Fibroblast of lung (primary cell): ENCODE measurements at regions not wholly inside any gene's neighbourhood (a gene's known extent, or its start where the extent isn't known, plus 50 kb on each side); places are given as distances from the start of the nearest gene placed in this dataset.

ENCODE experiments used
- DNase-seq, 2 donors: peaks; one replicate each; pipeline versions ENCODE4 v3.0.0 to v3.0.0-alpha.2; 2010; ENCODE audit warnings: low read depth in 2 of 2
- H2AFZ ChIP-seq: 2 replicates; pipeline ENCODE4 v1.5.1; 2012; ENCODE audit warnings: low read length, control low read depth, inconsistent platforms
- H3K27ac ChIP-seq: 2 replicates; pipeline ENCODE4 v1.5.1; 2011; ENCODE audit warnings: low read length, control low read depth; ENCODE audit not compliant: insufficient read depth
- H3K27me3 ChIP-seq: 2 replicates; pipeline ENCODE4 v1.5.1; 2011; ENCODE audit warnings: mild to moderate bottlenecking, low read length; ENCODE audit not compliant: control insufficient read depth, insufficient read depth
- H3K36me3 ChIP-seq: 2 replicates; pipeline ENCODE4 v1.5.1; 2011; ENCODE audit warnings: low read length; ENCODE audit not compliant: control insufficient read depth, insufficient read depth
- H3K4me1 ChIP-seq: 2 replicates; pipeline ENCODE4 v1.5.1; 2011; ENCODE audit warnings: low read length; ENCODE audit not compliant: control insufficient read depth, insufficient read depth; ENCODE audit errors: extremely low read depth
- H3K4me2 ChIP-seq: 2 replicates; pipeline ENCODE4 v1.5.1; 2011; ENCODE audit warnings: low read length, control low read depth; ENCODE audit not compliant: insufficient read depth; ENCODE audit errors: extremely low read depth
- H3K4me3 ChIP-seq, 4 experiments: fragments of 200-600 bp in 1 of 4; sonication (generic) in 1 of 4; replicated peaks in 1 of 4; 2 replicates each; pipeline ENCODE4 v1.5.1; 2011 to 2016; ENCODE audit warnings: low read length in 4 of 4, low read depth in 3 of 4, mild to moderate bottlenecking in 3 of 4, control low read depth in 2 of 4, inconsistent platforms in 1 of 4, mixed read lengths in 1 of 4; ENCODE audit not compliant: insufficient read depth in 1 of 4; ENCODE audit errors: control extremely low read depth in 1 of 4
- H3K79me2 ChIP-seq: 2 replicates; pipeline ENCODE4 v1.5.1; 2012; ENCODE audit warnings: mild to moderate bottlenecking, low read length, inconsistent platforms; ENCODE audit not compliant: control insufficient read depth, insufficient read depth
- H3K9ac ChIP-seq: 2 replicates; pipeline ENCODE4 v1.5.1; 2011; ENCODE audit warnings: mild to moderate bottlenecking, low read length, control low read depth; ENCODE audit not compliant: insufficient read depth
- H3K9me3 ChIP-seq: 2 replicates; pipeline ENCODE4 v1.5.1; 2012; ENCODE audit warnings: low read depth, low read length; ENCODE audit not compliant: control insufficient read depth, insufficient read depth
- H4K20me1 ChIP-seq: 2 replicates; pipeline ENCODE4 v1.5.1; 2011; ENCODE audit warnings: low read length; ENCODE audit not compliant: control insufficient read depth, insufficient read depth; ENCODE audit errors: extremely low read depth
- CTCF ChIP-seq, 2 donors: IDR thresholded peaks in 1 of 2; conservative IDR thresholded peaks in 1 of 2; 1 replicate in 1 of 2; 2 replicates in 1 of 2; pipeline ENCODE4 v1.5.1; 2011 to 2012; ENCODE audit warnings: low read length in 2 of 2, control low read depth in 1 of 2, inconsistent platforms in 1 of 2, low read depth in 1 of 2, mild to moderate bottlenecking in 1 of 2
- EZH2 ChIP-seq: IDR thresholded peaks from 2 replicates; pipeline ENCODE4 v1.5.1; 2012; ENCODE audit warnings: low read length, control low read depth, mild to moderate bottlenecking; ENCODE audit errors: missing control alignments

GRCh38 chr2:7646024-7646423, 728.8 kb downstream of the RNF144A start:
- Histone ChIP-seq H3K27ac (no peak overlapping the region), H3K9ac (no peak overlapping the region), H3K36me3 (no peaks in the 10 kb centered on the region), H3K4me3 (no peak overlapping the region), H3K9me3 (no peaks in the 10 kb centered on the region), H3K4me1 (no peaks in the 10 kb centered on the region), H2AFZ (no peak overlapping the region), H3K4me2 (no peak overlapping the region), H3K27me3 (no peaks in the 10 kb centered on the region), H3K79me2 (no peaks in the 10 kb centered on the region), H4K20me1 (no peaks in the 10 kb centered on the region)
- TF ChIP-seq EZH2 (no peak), CTCF (conservative IDR thresholded peaks at IDR 0.05 in 1 of 2, IDR thresholded peaks at IDR 0.05 in 1 of 2; ENCODE audit: low read depth in 1 of 2, low read length in 2 of 2) (no peak)
- no peak for DNase-seq

GRCh38 chr2:7646661-7647060, 729.4 kb downstream of the RNF144A start:
- Histone ChIP-seq H3K27me3 (no peaks in the 10 kb centered on the region), H3K36me3 (no peaks in the 10 kb centered on the region), H3K4me3 (no peak overlapping the region), H3K9me3 (no peaks in the 10 kb centered on the region), H3K9ac (no peak overlapping the region), H3K27ac (no peak overlapping the region), H4K20me1 (no peaks in the 10 kb centered on the region), H3K4me2 (no peak overlapping the region), H3K4me1 (no peaks in the 10 kb centered on the region), H3K79me2 (no peaks in the 10 kb centered on the region), H2AFZ (no peak overlapping the region)
- TF ChIP-seq EZH2 (no peak), CTCF (conservative IDR thresholded peaks at IDR 0.05 in 1 of 2, IDR thresholded peaks at IDR 0.05 in 1 of 2; ENCODE audit: low read depth in 1 of 2, low read length in 2 of 2) (no peak)
- DNase-seq: peak in 1 of 2 donors; percentile 19

GRCh38 chr2:7648221-7648795, 731.1 kb downstream of the RNF144A start:
- Histone ChIP-seq H3K4me2 (no peak overlapping the region), H3K27me3 (no peaks in the 10 kb centered on the region), H3K4me1 (no peaks in the 10 kb centered on the region), H3K36me3 (no peaks in the 10 kb centered on the region), H3K9me3 (no peaks in the 10 kb centered on the region), H3K9ac (no peak overlapping the region), H3K79me2 (no peaks in the 10 kb centered on the region), H4K20me1 (no peaks in the 10 kb centered on the region), H3K27ac (no peak overlapping the region), H2AFZ (no peak overlapping the region), H3K4me3 (no peak overlapping the region)
- DNase-seq: no peak
- TF ChIP-seq EZH2 (no peak), CTCF (conservative IDR thresholded peaks at IDR 0.05 in 1 of 2, IDR thresholded peaks at IDR 0.05 in 1 of 2; ENCODE audit: low read depth in 1 of 2, low read length in 2 of 2) (no peak)
